T1000 (cell line): ENCODE measurements at regions not wholly inside any gene's neighbourhood (a gene's known extent, or its start where the extent isn't known, plus 50 kb on each side); places are given as distances from the start of the nearest gene placed in this dataset.

Source experiments
- DNase-seq: peaks from one replicate; lab custom pipeline; 2025; ENCODE audit warnings: mixed read lengths; lab: John Stamatoyannopoulos, UW

- no peak for DNase-seq
These were observed 55.2 kb upstream of the FMN2 start for GRCh38 chr1:240036526-240036925.
